HEK293 (cell line): ENCODE measurements at regions not wholly inside any gene's neighbourhood (a gene's known extent, or its start where the extent isn't known, plus 50 kb on each side); places are given as distances from the start of the nearest gene placed in this dataset.

Experiments used
- CTCF ChIA-PET: fragments of 350-600 bp; formaldehyde crosslinking; extraction: SDS; loops from one replicate; lab custom pipeline; 2021; ENCODE audit warnings: antibody characterized with exemption; lab: Yijun Ruan, JAX
- POLR2A ChIA-PET: fragments of 300-600 bp; formaldehyde crosslinking; extraction: SDS; loops from one replicate; lab custom pipeline; 2020; ENCODE audit warnings: antibody characterized with exemption, inconsistent platforms; lab: Yijun Ruan, JAX
- H3K27ac ChIP-seq: fragments of 200-500 bp; sonication (Bioruptor generic); 2 replicates; pipeline ENCODE4 v1.5.1; 2014; ENCODE audit warnings: low read depth, low read length, control low read depth, inconsistent platforms; ENCODE audit errors: extremely low read depth
- H3K36me3 ChIP-seq, 2 experiments: fragments of 200-500 bp in 1 of 2; sonication (Bioruptor generic) in 1 of 2; 1 replicate in 1 of 2; 2 replicates in 1 of 2; pipeline ENCODE4 v1.5.1; 2014 to 2017; ENCODE audit warnings: inconsistent platforms in 2 of 2, low read length in 2 of 2; ENCODE audit not compliant: control insufficient read depth in 2 of 2, insufficient read depth in 1 of 2
- H3K4me1 ChIP-seq: fragments of 200-500 bp; sonication (Bioruptor generic); 2 replicates; pipeline ENCODE4 v1.5.1; 2014; ENCODE audit warnings: mild to moderate bottlenecking, low read length, inconsistent platforms; ENCODE audit not compliant: control insufficient read depth, insufficient read depth
- H3K4me3 ChIP-seq: 2 replicates; pipeline ENCODE4 v1.5.1; 2011; ENCODE audit warnings: low read depth, mild to moderate bottlenecking, control low read depth, low read length, moderate library complexity
- H3K9me3 ChIP-seq: fragments of 200-500 bp; sonication (Bioruptor generic); 2 replicates; pipeline ENCODE4 v1.5.1; 2014; ENCODE audit warnings: low read depth, low read length, inconsistent platforms; ENCODE audit not compliant: control insufficient read depth, insufficient read depth
- HOXC10 ChIP-seq: sonication (generic); formaldehyde crosslinking; IDR thresholded peaks from 2 replicates; pipeline ENCODE4 v1.8.1; 2023; ENCODE audit warnings: mild to moderate bottlenecking, missing genetic modification reagents
- KLF17 ChIP-seq: fragments of 450-650 bp; formaldehyde crosslinking; IDR thresholded peaks from 2 replicates; pipeline ENCODE4 v1.5.1; 2016; ENCODE audit warnings: missing biosample characterization, missing genetic modification characterization
- MEIS1 ChIP-seq: sonication (generic); formaldehyde crosslinking; IDR thresholded peaks from 2 replicates; pipeline ENCODE4 v1.8.1; 2022; ENCODE audit warnings: missing genetic modification reagents, mild to moderate bottlenecking, borderline replicate concordance
- MYNN ChIP-seq: fragments of 450-650 bp; formaldehyde crosslinking; IDR thresholded peaks from 2 replicates; pipeline ENCODE4 v1.5.1; 2016; ENCODE audit warnings: missing biosample characterization, missing genetic modification characterization, borderline replicate concordance
- PRDM10 ChIP-seq: fragments of 450-650 bp; formaldehyde crosslinking; IDR thresholded peaks from 2 replicates; pipeline ENCODE4 v1.5.1; 2016; ENCODE audit warnings: missing biosample characterization, missing genetic modification characterization
- RBAK ChIP-seq: fragments of 450-650 bp; formaldehyde crosslinking; IDR thresholded peaks from 2 replicates; pipeline ENCODE4 v1.5.1; 2016; ENCODE audit warnings: missing biosample characterization, missing genetic modification characterization
- TCF7L2 ChIP-seq: IDR thresholded peaks from 2 replicates; pipeline ENCODE4 v1.6.1; 2011; ENCODE audit warnings: low read depth, mild to moderate bottlenecking, inconsistent platforms, low read length, moderate library complexity, borderline replicate concordance
- ZBTB17 ChIP-seq: fragments of 450-650 bp; formaldehyde crosslinking; IDR thresholded peaks from 2 replicates; pipeline ENCODE4 v1.5.1; 2016; ENCODE audit warnings: missing biosample characterization, missing genetic modification characterization
- ZBTB7A ChIP-seq: fragments of 450-650 bp; formaldehyde crosslinking; IDR thresholded peaks from 2 replicates; pipeline ENCODE4 v1.5.1; 2016; ENCODE audit warnings: low read depth, missing biosample characterization, missing genetic modification characterization
- ZNF112 ChIP-seq: fragments of 450-650 bp; formaldehyde crosslinking; IDR thresholded peaks from 2 replicates; pipeline ENCODE4 v1.5.0; 2017; ENCODE audit warnings: missing biosample characterization, missing genetic modification characterization
- ZNF114 ChIP-seq: fragments of 450-650 bp; formaldehyde crosslinking; IDR thresholded peaks from 2 replicates; pipeline ENCODE4 v1.5.0; 2017; ENCODE audit warnings: missing biosample characterization, missing genetic modification characterization
- ZNF175 ChIP-seq: fragments of 450-650 bp; formaldehyde crosslinking; IDR thresholded peaks from 2 replicates; pipeline ENCODE4 v1.5.1; 2016; ENCODE audit warnings: missing biosample characterization, missing genetic modification characterization
- ZNF274 ChIP-seq, 2 experiments: fragments of 200-500 bp in 1 of 2; fragments of 450-650 bp in 1 of 2; sonication (Bioruptor generic) in 1 of 2; formaldehyde crosslinking in 1 of 2; IDR thresholded peaks; 2 replicates each; pipeline versions ENCODE4 v1.5.1 to v1.6.1; 2014 to 2016; ENCODE audit warnings: borderline replicate concordance in 1 of 2, inconsistent platforms in 1 of 2, low read length in 1 of 2, missing biosample characterization in 1 of 2, missing genetic modification characterization in 1 of 2
- ZNF292 ChIP-seq: fragments of 450-650 bp; formaldehyde crosslinking; IDR thresholded peaks from 2 replicates; pipeline ENCODE4 v1.5.1; 2016; ENCODE audit warnings: low read depth, missing biosample characterization, missing genetic modification characterization, borderline replicate concordance
- ZNF426 ChIP-seq: fragments of 450-650 bp; formaldehyde crosslinking; IDR thresholded peaks from 2 replicates; pipeline ENCODE4 v1.5.1; 2017; ENCODE audit warnings: missing biosample characterization, missing genetic modification characterization, mild to moderate bottlenecking, inconsistent platforms, moderate library complexity
- ZNF514 ChIP-seq: fragments of 450-650 bp; formaldehyde crosslinking; IDR thresholded peaks from 2 replicates; pipeline ENCODE4 v1.5.1; 2016; ENCODE audit warnings: missing biosample characterization, missing genetic modification characterization
- ZNF521 ChIP-seq: fragments of 450-650 bp; formaldehyde crosslinking; IDR thresholded peaks from 2 replicates; pipeline ENCODE4 v1.5.1; 2017; ENCODE audit warnings: missing biosample characterization, mild to moderate bottlenecking, missing genetic modification characterization
- ZNF548 ChIP-seq: fragments of 450-650 bp; formaldehyde crosslinking; IDR thresholded peaks from 2 replicates; pipeline ENCODE4 v1.5.1; 2016; ENCODE audit warnings: missing biosample characterization, missing genetic modification characterization
- ZNF558 ChIP-seq: fragments of 450-650 bp; formaldehyde crosslinking; IDR thresholded peaks from 2 replicates; pipeline ENCODE4 v1.5.1; 2016; ENCODE audit warnings: missing biosample characterization, missing genetic modification characterization
- ZNF585B ChIP-seq: fragments of 450-650 bp; formaldehyde crosslinking; IDR thresholded peaks from 2 replicates; pipeline ENCODE4 v1.5.1; 2016; ENCODE audit warnings: missing biosample characterization, missing genetic modification characterization
- ZNF623 ChIP-seq: fragments of 450-650 bp; formaldehyde crosslinking; IDR thresholded peaks from 2 replicates; pipeline ENCODE4 v1.5.1; 2016; ENCODE audit warnings: missing biosample characterization, missing genetic modification characterization
- ZNF639 ChIP-seq: fragments of 450-650 bp; formaldehyde crosslinking; IDR thresholded peaks from 2 replicates; pipeline ENCODE4 v1.5.1; 2016; ENCODE audit warnings: missing biosample characterization, missing genetic modification characterization
- ZNF654 ChIP-seq: fragments of 450-650 bp; formaldehyde crosslinking; IDR thresholded peaks from 2 replicates; pipeline ENCODE4 v1.5.1; 2016; ENCODE audit warnings: low read depth, missing biosample characterization, missing genetic modification characterization
- ZNF658 ChIP-seq: fragments of 450-650 bp; formaldehyde crosslinking; IDR thresholded peaks from 2 replicates; pipeline ENCODE4; 2016; ENCODE audit warnings: missing biosample characterization, missing genetic modification characterization

DNA sequence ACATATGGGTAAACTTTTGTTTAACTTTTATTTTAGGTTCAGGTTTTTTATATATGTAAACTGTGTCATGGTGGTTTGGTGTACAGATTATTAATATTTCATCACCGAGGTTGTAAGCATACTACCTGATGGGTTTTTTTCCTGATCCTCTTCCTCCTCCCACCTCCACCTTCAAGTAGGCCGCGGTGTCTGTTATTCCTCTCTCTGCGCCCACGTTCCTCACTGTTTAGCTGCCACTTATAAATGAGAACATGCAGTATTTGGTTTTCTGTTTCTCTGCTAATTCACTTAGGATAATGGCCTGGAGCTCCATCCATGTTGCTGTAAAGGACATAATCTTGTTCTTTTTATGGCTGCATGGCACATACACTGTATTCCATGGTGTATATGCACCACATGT, 1000.0 kb upstream of the CELF2 start:
- no peak overlapping the region for H3K27ac ChIP-seq
- H3K4me1 ChIP-seq = no peaks in the 10 kb centered on the region
- TF ChIP-seq ZBTB17 (tag by site-specific recombination) (no peak), MEIS1 (CRISPR knock-in tag) (no peak), TCF7L2 (no peak), ZNF274 (IDR thresholded peaks at IDR 0.05; ENCODE audit: low read length) (no peak), ZNF274 (tag by site-specific recombination; IDR thresholded peaks at IDR 0.05; ENCODE audit: borderline replicate concordance) (no peak), ZNF639 (no peak), PRDM10 (tag by site-specific recombination) (no peak), ZNF521 (tag by site-specific recombination) (no peak), HOXC10 (CRISPR knock-in tag) (no peak), ZNF112 (no peak), ZNF558 (tag by site-specific recombination) (no peak), ZNF514 (tag by site-specific recombination) (no peak)
- POLR2A ChIA-PET = no interaction called here
- CTCF ChIA-PET = no interaction called here
- no peak overlapping the region for H3K4me3 ChIP-seq
- no peaks in the 10 kb centered on the region for H3K9me3 ChIP-seq
- no peaks in the 10 kb centered on the region for H3K36me3 ChIP-seq

DNA sequence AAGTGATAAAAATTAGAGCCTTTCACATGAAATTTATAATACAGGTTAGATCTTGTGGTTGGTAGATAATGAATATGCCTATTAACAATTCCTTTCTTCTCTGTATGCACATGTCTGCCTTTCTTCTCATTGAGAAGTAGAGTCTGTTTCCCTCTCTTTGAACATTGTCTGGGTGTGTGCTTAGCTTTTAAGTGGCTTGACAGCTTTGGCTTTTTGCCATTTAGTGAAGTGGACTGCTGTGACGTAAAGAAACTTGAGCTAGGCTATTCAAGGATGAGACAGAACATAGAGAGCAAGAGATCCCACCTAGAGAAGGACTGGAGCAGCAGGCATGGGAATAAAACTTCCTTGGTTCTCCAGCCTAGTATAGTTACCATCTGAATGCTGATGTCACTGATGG, 996.7 kb upstream of the CELF2 start:
- ChIA-PET POLR2A (no interaction called here), CTCF (no interaction called here)
- Histone ChIP-seq H3K9me3 (no peaks in the 10 kb centered on the region), H3K27ac (no peak overlapping the region), H3K4me3 (no peak overlapping the region), H3K4me1 (no peaks in the 10 kb centered on the region), H3K36me3 (no peaks in the 10 kb centered on the region)
- no peak for TF ChIP-seq ZNF514 (tag by site-specific recombination)

GRCh38 chr10:10032991-10033390, 984.7 kb upstream of the CELF2 start:
- Histone ChIP-seq H3K9me3 (no peaks in the 10 kb centered on the region), H3K36me3 (no peaks in the 10 kb centered on the region), H3K4me3 (no peak overlapping the region), H3K27ac (no peak overlapping the region), H3K4me1 (no peaks in the 10 kb centered on the region)
- ChIA-PET POLR2A (no interaction called here), CTCF (interaction anchor here (0.5 kb wide), 2 partner anchors 97 to 1400 kb away, joined by 3 read pairs; no protein-coding TSS in a partner anchor)
- TF ChIP-seq KLF17 (no peak), ZNF114 (tag by site-specific recombination) (no peak), ZNF548 (no peak), ZNF292 (tag by site-specific recombination) (no peak), RBAK (no peak), MYNN (tag by site-specific recombination) (no peak), ZNF658 (tag by site-specific recombination) (no peak), ZBTB7A (tag by site-specific recombination) (no peak), ZNF585B (tag by site-specific recombination) (no peak), ZNF426 (tag by site-specific recombination) (no peak), ZNF654 (no peak), ZNF112 (no peak), ZNF175 (tag by site-specific recombination) (no peak), ZNF623 (tag by site-specific recombination) (no peak)
